ENCODE measurements at regions not wholly inside any gene's neighbourhood (a gene's known extent, or its start where the extent isn't known, plus 50 kb on each side); places are given as distances from the start of the nearest gene placed in this dataset.

DNA sequence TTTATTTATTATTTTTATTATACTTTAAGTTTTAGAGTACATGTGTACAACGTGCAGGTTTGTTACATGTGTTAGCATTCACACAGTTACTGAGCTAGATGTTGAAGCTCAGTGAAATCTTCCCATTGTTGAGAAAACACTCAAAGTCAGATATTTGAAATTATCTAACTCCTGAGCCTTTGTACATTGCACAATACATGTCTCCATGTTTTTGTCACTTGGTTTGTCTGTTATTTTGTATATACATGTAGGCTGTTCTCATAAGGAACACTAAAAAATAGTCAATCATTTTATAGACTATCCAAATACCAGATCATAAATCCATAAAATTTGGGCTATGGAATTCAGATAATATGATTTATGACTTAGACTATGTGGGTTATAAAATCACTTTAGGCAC lies 1126.5 kb downstream of the NSUN3 start:
- in situ Hi-C loops (cut with MboI; ENCODE audit: low pct_ligation_motif_present in 1 of 4, low pct_unique_long_range_greater_than_20kb in 1 of 4, low sequenced_read_pairs in 3 of 4) (no loop called here), intact Hi-C loops (cut with DNase I; ENCODE audit: low total_unique reads) (no loop called here)
- TF ChIP-seq EP300 (IDR thresholded peaks at IDR 0.05; ENCODE audit: low read depth) (no peak), POLR2AphosphoS5 (IDR thresholded peaks at IDR 0.05) (no peak)
- no peak for DNase-seq
- no peak overlapping the region for H3K4me3 ChIP-seq
- H3K36me3 ChIP-seq, result no peaks in the 10 kb centered on the region
- H3K4me1 ChIP-seq, result no peaks in the 10 kb centered on the region
- no peaks in the 10 kb centered on the region for H3K9me3 ChIP-seq
- H3K27me3 ChIP-seq, result no peaks in the 10 kb centered on the region
- H3K27ac ChIP-seq, result no peak overlapping the region
- WGBS, 2 donors (ENCODE audit: low coverage in 1 of 2), result 57 to 71% methylated on average over 1 of the region's 1 CpG

DNA sequence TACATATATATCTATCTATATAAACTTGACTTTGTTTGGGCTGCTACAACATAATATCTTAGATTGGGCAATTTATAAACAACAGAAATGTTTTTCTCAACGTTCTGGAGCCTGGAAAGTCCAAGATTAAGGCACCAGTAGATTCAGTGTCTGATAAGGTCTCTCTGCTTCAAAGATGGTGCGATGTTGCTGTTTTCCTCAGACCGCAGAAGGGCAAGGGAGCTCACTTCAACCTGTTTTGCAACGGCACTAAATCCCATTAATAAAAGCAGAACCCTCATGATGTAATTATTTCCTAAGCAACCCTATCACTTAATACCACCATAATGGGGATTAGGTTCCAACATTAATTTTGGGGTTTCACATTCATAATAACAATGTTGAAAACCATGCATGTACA lies 1134.8 kb downstream of the NSUN3 start:
- no peaks in the 10 kb centered on the region for H3K27me3 ChIP-seq
- intact Hi-C loops (cut with DNase I; ENCODE audit: low total_unique reads), result no loop called here
- TF ChIP-seq, protein P1, sequence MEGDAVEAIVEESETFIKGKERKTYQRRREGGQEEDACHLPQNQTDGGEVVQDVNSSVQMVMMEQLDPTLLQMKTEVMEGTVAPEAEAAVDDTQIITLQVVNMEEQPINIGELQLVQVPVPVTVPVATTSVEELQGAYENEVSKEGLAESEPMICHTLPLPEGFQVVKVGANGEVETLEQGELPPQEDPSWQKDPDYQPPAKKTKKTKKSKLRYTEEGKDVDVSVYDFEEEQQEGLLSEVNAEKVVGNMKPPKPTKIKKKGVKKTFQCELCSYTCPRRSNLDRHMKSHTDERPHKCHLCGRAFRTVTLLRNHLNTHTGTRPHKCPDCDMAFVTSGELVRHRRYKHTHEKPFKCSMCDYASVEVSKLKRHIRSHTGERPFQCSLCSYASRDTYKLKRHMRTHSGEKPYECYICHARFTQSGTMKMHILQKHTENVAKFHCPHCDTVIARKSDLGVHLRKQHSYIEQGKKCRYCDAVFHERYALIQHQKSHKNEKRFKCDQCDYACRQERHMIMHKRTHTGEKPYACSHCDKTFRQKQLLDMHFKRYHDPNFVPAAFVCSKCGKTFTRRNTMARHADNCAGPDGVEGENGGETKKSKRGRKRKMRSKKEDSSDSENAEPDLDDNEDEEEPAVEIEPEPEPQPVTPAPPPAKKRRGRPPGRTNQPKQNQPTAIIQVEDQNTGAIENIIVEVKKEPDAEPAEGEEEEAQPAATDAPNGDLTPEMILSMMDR (IDR thresholded peaks at IDR 0.05), result no peak
- no peak for TF ChIP-seq POLR2A (IDR thresholded peaks at IDR 0.05)
- no peak for TF ChIP-seq POLR2AphosphoS5 (IDR thresholded peaks at IDR 0.05)
- TF ChIP-seq EP300 (IDR thresholded peaks at IDR 0.05; ENCODE audit: low read depth), result no peak
- no peaks in the 10 kb centered on the region for H3K4me1 ChIP-seq
- WGBS, 2 donors (ENCODE audit: low coverage in 1 of 2), result 67 to 79% methylated on average over 4 of the region's 4 CpGs
- no peak overlapping the region for H3K4me3 ChIP-seq
- H3K36me3 ChIP-seq, result no peaks in the 10 kb centered on the region
- no peak for DNase-seq
- no peaks in the 10 kb centered on the region for H3K9me3 ChIP-seq
- in situ Hi-C loops (cut with MboI; ENCODE audit: low pct_ligation_motif_present in 1 of 4, low pct_unique_long_range_greater_than_20kb in 1 of 4, low sequenced_read_pairs in 3 of 4), result no loop called here
- no peak overlapping the region for H3K27ac ChIP-seq

DNA sequence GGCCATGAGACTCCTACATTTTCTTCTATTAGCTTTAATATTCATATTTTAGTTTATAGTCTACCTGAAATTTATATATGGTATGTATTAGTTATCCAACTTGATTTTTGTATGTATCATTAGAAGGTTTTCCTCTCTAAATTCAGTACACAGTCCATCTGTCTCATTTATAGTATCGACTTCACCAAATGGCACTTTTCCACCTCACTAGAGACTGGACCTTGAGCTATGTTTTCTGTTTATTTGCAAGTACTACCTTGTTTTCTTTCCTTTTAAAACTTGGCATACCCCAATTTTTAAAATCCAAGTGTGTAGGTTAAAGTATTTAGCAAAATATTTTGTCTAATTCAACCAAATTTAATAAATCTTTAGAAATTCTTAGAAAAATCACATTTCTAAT lies 1137.5 kb downstream of the NSUN3 start:
- no peaks in the 10 kb centered on the region for H3K4me1 ChIP-seq
- H3K36me3 ChIP-seq, result no peaks in the 10 kb centered on the region
- H3K27me3 ChIP-seq, result no peaks in the 10 kb centered on the region
- in situ Hi-C loops (cut with MboI; ENCODE audit: low pct_ligation_motif_present in 1 of 4, low pct_unique_long_range_greater_than_20kb in 1 of 4, low sequenced_read_pairs in 3 of 4), result no loop called here
- H3K27ac ChIP-seq, result no peak overlapping the region
- H3K4me3 ChIP-seq, result no peak overlapping the region
- H3K9me3 ChIP-seq, result no peaks in the 10 kb centered on the region
- DNase-seq, result no peak
- WGBS, 2 donors (ENCODE audit: low coverage in 1 of 2), result 75 to 87% methylated on average over 1 of the region's 1 CpG
- no peak for TF ChIP-seq POLR2AphosphoS5 (IDR thresholded peaks at IDR 0.05)
- TF ChIP-seq, protein P1 (IDR thresholded peaks at IDR 0.05), result no peak
- no peak for TF ChIP-seq EP300 (IDR thresholded peaks at IDR 0.05; ENCODE audit: low read depth)
- no peak for TF ChIP-seq POLR2A (IDR thresholded peaks at IDR 0.05)
- intact Hi-C loops (cut with DNase I; ENCODE audit: low total_unique reads), result no loop called here

DNA sequence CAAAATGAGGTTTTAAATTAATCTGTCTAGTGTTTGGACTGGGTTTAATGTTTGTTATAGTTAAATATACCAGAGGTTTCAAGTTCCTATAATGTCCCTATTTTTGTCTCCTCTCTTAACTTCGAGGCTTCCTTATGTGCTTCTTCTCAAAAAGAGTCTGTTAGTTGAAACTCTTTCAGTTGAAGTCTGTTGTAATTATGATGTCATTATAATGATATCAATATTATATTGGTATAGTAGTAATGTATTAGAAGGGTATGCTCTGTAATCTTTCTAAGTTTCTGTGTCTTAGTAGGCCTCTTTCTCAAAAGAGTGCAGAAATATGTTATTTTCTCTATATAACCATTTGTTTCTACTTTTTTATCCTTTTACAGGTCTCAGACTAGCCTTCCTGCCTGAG lies 1148.0 kb downstream of the NSUN3 start:
- Histone ChIP-seq H3K9me3 (no peaks in the 10 kb centered on the region), H3K27ac (no peak overlapping the region), H3K4me1 (no peaks in the 10 kb centered on the region), H3K4me3 (no peak overlapping the region), H3K36me3 (no peaks in the 10 kb centered on the region), H3K27me3 (no peaks in the 10 kb centered on the region)
- no peak for TF ChIP-seq POLR2AphosphoS5 (IDR thresholded peaks at IDR 0.05)
- TF ChIP-seq, protein P1 (IDR thresholded peaks at IDR 0.05), result no peak
- TF ChIP-seq POLR2A (IDR thresholded peaks at IDR 0.05), result no peak
- TF ChIP-seq EP300 (IDR thresholded peaks at IDR 0.05; ENCODE audit: low read depth), result no peak
- DNase-seq, result no peak
- WGBS, 2 donors (ENCODE audit: low coverage in 1 of 2), result 14 to 19% methylated on average over 1 of the region's 1 CpG
- intact Hi-C loops (cut with DNase I; ENCODE audit: low total_unique reads), result no loop called here
- in situ Hi-C loops (cut with MboI; ENCODE audit: low pct_ligation_motif_present in 1 of 4, low pct_unique_long_range_greater_than_20kb in 1 of 4, low sequenced_read_pairs in 3 of 4), result no loop called here

DNA sequence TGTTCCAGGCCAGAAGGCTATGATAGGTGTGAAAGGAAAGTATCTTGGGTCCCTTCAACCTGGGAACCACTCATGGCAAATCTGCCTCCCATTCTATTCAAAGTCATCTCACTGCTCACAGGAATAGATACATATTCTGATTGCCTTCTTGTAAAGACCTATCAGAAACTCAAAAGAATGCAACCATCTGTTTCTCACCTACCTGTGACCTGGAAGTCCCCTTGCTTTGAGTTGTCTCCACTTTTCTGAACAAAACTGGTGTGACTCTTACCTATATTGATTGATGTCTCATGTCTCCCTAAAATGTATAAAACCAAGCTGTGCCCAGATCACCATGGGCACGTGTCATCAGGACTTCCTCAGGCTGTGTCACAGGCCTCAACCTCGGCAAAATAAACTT lies 1149.3 kb downstream of the NSUN3 start:
- Histone ChIP-seq H3K4me3 (no peak overlapping the region), H3K27me3 (no peaks in the 10 kb centered on the region), H3K9me3 (peaks cover 0 to 2% of the 10 kb centered on the region in 2 donors), H3K36me3 (no peaks in the 10 kb centered on the region), H3K27ac (no peak overlapping the region), H3K4me1 (no peaks in the 10 kb centered on the region)
- DNase-seq, result no peak
- intact Hi-C loops (cut with DNase I; ENCODE audit: low total_unique reads), result no loop called here
- 68% methylated on average over 2 of the region's 2 CpGs; no CpG with 5 or more reads in 1 of the 2 donors for WGBS, 2 donors (ENCODE audit: low coverage in 1 of 2)
- TF ChIP-seq, protein P1 (IDR thresholded peaks at IDR 0.05), result no peak
- TF ChIP-seq POLR2AphosphoS5 (IDR thresholded peaks at IDR 0.05) (no peak), POLR2A (IDR thresholded peaks at IDR 0.05) (no peak), EP300 (IDR thresholded peaks at IDR 0.05; ENCODE audit: low read depth) (no peak)
- in situ Hi-C loops (cut with MboI; ENCODE audit: low pct_ligation_motif_present in 1 of 4, low pct_unique_long_range_greater_than_20kb in 1 of 4, low sequenced_read_pairs in 3 of 4), result no loop called here

Data from transverse colon (tissue), 4 donors.